ENCODE measurements at regions not wholly inside any gene's neighbourhood (a gene's known extent, or its start where the extent isn't known, plus 50 kb on each side); places are given as distances from the start of the nearest gene placed in this dataset.

- BruUV-seq (replicated peaks): no TSS peak
Measured at GRCh38 chr11:45472716-45473317, 186.7 kb upstream of the SYT13 start.

More at GRCh38 chr11:45472716-45473317, 186.7 kb upstream of the SYT13 start:
- FAIRE-seq: no peak
- no peak overlapping the region for H2AFZ ChIP-seq (ENCODE audit: low read depth, low read length)
- H3K4me2 ChIP-seq (ENCODE audit: insufficient read depth, low read length): no peak overlapping the region
- H3K9ac ChIP-seq (replicated peaks; ENCODE audit: extremely low read depth, insufficient read depth, low read length): no peak overlapping the region
- H3K4me1 ChIP-seq (ENCODE audit: control insufficient read depth, extremely low read depth, insufficient read depth, low read length): peaks cover 6% of the 10 kb centered on the region
- ChIA-PET CTCF (no interaction called here), POLR2A (no interaction called here)
- intact Hi-C loops (cut with micrococcal nuclease) (no loop called here), dilution Hi-C loops (cut with MboI; ENCODE audit: extremely low pct_ligation_motif_present, low sequenced_read_pairs) (no loop called here)
- H3K36me3 ChIP-seq (ENCODE audit: control insufficient read depth in 2 of 2, extremely low read depth in 1 of 2, insufficient read depth in 2 of 2, low read length in 2 of 2): no peaks in the 10 kb centered on the region
- no peak overlapping the region for H3K4me3 ChIP-seq (replicated peaks in 1 of 3; ENCODE audit: insufficient read depth in 1 of 3, low read depth in 1 of 3, low read length in 3 of 3)
- no peaks in the 10 kb centered on the region for H3K9me1 ChIP-seq (replicated peaks; ENCODE audit: control insufficient read depth, extremely low read depth, insufficient read depth, low read length)
- H3K27me3 ChIP-seq (ENCODE audit: control insufficient read depth in 2 of 2, insufficient read depth in 2 of 2, low read length in 2 of 2): peaks cover 0 to 3% of the 10 kb centered on the region in 2 experiments
- no peaks in the 10 kb centered on the region for H3K79me2 ChIP-seq (ENCODE audit: control insufficient read depth, insufficient read depth, low read length)
- no peaks in the 10 kb centered on the region for H4K20me1 ChIP-seq (replicated peaks; ENCODE audit: control insufficient read depth, extremely low read depth, insufficient read depth, low read length)
- TF ChIP-seq GATA2 (IDR thresholded peaks at IDR 0.05; ENCODE audit: insufficient read depth, insufficient read length, low read depth, low read length): no peak
- no peak for TF ChIP-seq JUN (IDR thresholded peaks at IDR 0.05; ENCODE audit: borderline replicate concordance, insufficient read depth, insufficient read length, low read depth)
- no peak for TF ChIP-seq FOS (IDR thresholded peaks at IDR 0.05; ENCODE audit: borderline replicate concordance, insufficient read depth, low read length)
- no peak for TF ChIP-seq POLR2A (IDR thresholded peaks at IDR 0.05; ENCODE audit: low read depth, low read length)
- no peak for TF ChIP-seq MYC (IDR thresholded peaks at IDR 0.05; ENCODE audit: low read depth, low read length)
- TF ChIP-seq CTCF (IDR thresholded peaks at IDR 0.05; ENCODE audit: extremely low read depth in 1 of 2, insufficient read depth in 1 of 2, low read depth in 1 of 2, low read length in 2 of 2): no peak
- TF ChIP-seq MAX (IDR thresholded peaks at IDR 0.05; ENCODE audit: insufficient read depth, insufficient read length): no peak
- no peak for TF ChIP-seq POLR2AphosphoS5 (IDR thresholded peaks at IDR 0.05; ENCODE audit: insufficient read depth, low read depth, low read length)
- no peak for TF ChIP-seq EZH2 (IDR thresholded peaks at IDR 0.05; ENCODE audit: borderline replicate concordance, low read depth, low read length, severe bottlenecking)
- no peaks in the 10 kb centered on the region for H3K9me3 ChIP-seq (replicated peaks; ENCODE audit: control insufficient read depth, insufficient read depth, low read length)
- no peak overlapping the region for H3K27ac ChIP-seq (ENCODE audit: insufficient read depth, low read depth, low read length)
- DNase-seq (ENCODE audit: low read depth, low spot score): no peak

Measured in endothelial cell of umbilical vein (primary cell).